CD4-positive, alpha-beta T cell (primary cell): ENCODE measurements at regions not wholly inside any gene's neighbourhood (a gene's known extent, or its start where the extent isn't known, plus 50 kb on each side); places are given as distances from the start of the nearest gene placed in this dataset.

ENCODE experiments used
- ATAC-seq: fragments of 200-7000 bp; cut with Tn5 transposase; one replicate; pipeline ENCODE4 v1.10.0; 2022; ENCODE audit warnings: mild to moderate bottlenecking; ENCODE audit not compliant: poor library complexity
- CTCF ChIA-PET: fragments of 350-600 bp; sonication (Branson Sonifier 250); formaldehyde crosslinking; loops from one replicate; lab custom pipeline; 2021; ENCODE audit warnings: antibody characterized with exemption, inconsistent platforms; lab: Charles Lee
- POLR2A ChIA-PET: fragments of 350-600 bp; sonication (Branson Sonifier 250); formaldehyde crosslinking; loops from one replicate; lab custom pipeline; 2021; ENCODE audit warnings: antibody characterized with exemption, inconsistent platforms; lab: Charles Lee
- DNase-seq, 14 experiments: peaks; one replicate each; pipeline ENCODE4 v3.0.0-alpha.2; 2013 to 2020; ENCODE audit warnings: mixed read lengths in 2 of 14
- H3K27ac ChIP-seq, 2 donors: one replicate each; pipeline versions ENCODE4 v1.5.1 to v1.7.0; 2013; ENCODE audit warnings: low read length in 2 of 2, low read depth in 1 of 2, mild to moderate bottlenecking in 1 of 2
- H3K27me3 ChIP-seq, 2 experiments: 1 replicate in 1 of 2; 2 replicates in 1 of 2; pipeline versions ENCODE4 v1.6.1 to v1.7.0; 2013; ENCODE audit warnings: low read length in 2 of 2, control low read depth in 1 of 2, mild to moderate bottlenecking in 1 of 2, moderate library complexity in 1 of 2; ENCODE audit not compliant: insufficient read depth in 2 of 2, control insufficient read depth in 1 of 2
- H3K36me3 ChIP-seq: one replicate; pipeline ENCODE4 v1.6.1; 2013; ENCODE audit warnings: low read length, control low read depth; ENCODE audit not compliant: insufficient read depth
- H3K4me1 ChIP-seq: one replicate; pipeline ENCODE4 v1.6.1; 2013; ENCODE audit warnings: low read length, control low read depth; ENCODE audit not compliant: insufficient read depth
- H3K4me3 ChIP-seq: one replicate; pipeline ENCODE4 v1.5.1; 2013; ENCODE audit warnings: mild to moderate bottlenecking, low read length, moderate library complexity
- H3K9me3 ChIP-seq, 2 experiments: 1 replicate in 1 of 2; 2 replicates in 1 of 2; pipeline versions ENCODE4 v1.6.1 to v1.7.0; 2013; ENCODE audit warnings: low read length in 2 of 2, mild to moderate bottlenecking in 2 of 2, control low read depth in 1 of 2, moderate library complexity in 1 of 2; ENCODE audit not compliant: control insufficient read depth in 1 of 2, insufficient read depth in 1 of 2
- H3K27ac Mint-ChIP-seq: one replicate; pipeline ENCODE4 v1.8.0; 2020; ENCODE audit warnings: mixed read lengths
- H3K27me3 Mint-ChIP-seq: one replicate; pipeline ENCODE4 v1.8.0; 2021; ENCODE audit warnings: mixed read lengths
- H3K36me3 Mint-ChIP-seq: one replicate; pipeline ENCODE4 v1.8.0; 2021; ENCODE audit warnings: low read depth, mixed read lengths
- H3K4me1 Mint-ChIP-seq: one replicate; pipeline ENCODE4 v1.8.0; 2021; ENCODE audit warnings: low read depth, mixed read lengths
- H3K4me3 Mint-ChIP-seq: one replicate; pipeline ENCODE4 v1.8.0; 2020; ENCODE audit warnings: mild to moderate bottlenecking, mixed read lengths
- H3K9me3 Mint-ChIP-seq: one replicate; pipeline ENCODE4 v1.8.0; 2020; ENCODE audit warnings: mixed read lengths
- intact Hi-C, 2 experiments: fragments of 100-400 bp; cut with DNase I in 1 of 2; cut with micrococcal nuclease in 1 of 2; formaldehyde crosslinking; loops; one replicate each; pipeline versions ENCODE4 v1.15.1 to v1.9.0; 2023 to 2025; cut with DNase I, micrococcal nuclease
- TF ChIP-seq, protein P1 (sequence below): fragments of 200-600 bp; IDR thresholded peaks from one replicate; pipeline ENCODE4 v1.8.0; 2022; ENCODE audit warnings: antibody characterized with exemption, mild to moderate bottlenecking

DNA sequence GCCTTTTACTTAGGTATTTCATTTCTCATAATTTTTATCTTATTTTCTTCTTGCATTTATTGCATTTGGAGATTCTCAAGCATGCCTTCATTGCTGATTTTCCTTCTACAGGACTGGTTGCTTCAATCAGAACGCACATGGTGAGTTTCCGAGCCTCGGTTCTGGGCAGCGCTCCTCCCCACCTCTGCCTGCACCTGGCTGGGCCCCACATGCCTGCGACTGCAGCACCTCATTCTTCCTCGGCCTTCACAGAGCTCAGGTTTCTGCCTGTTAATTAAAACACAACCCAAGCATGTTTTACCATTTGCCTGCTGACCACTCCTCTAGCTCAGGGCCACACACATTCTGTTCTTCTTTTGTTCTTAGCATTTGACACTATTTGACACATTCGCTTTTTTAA lies 398.8 kb downstream of the GALR1 start:
- CTCF ChIA-PET: no interaction called here

DNA sequence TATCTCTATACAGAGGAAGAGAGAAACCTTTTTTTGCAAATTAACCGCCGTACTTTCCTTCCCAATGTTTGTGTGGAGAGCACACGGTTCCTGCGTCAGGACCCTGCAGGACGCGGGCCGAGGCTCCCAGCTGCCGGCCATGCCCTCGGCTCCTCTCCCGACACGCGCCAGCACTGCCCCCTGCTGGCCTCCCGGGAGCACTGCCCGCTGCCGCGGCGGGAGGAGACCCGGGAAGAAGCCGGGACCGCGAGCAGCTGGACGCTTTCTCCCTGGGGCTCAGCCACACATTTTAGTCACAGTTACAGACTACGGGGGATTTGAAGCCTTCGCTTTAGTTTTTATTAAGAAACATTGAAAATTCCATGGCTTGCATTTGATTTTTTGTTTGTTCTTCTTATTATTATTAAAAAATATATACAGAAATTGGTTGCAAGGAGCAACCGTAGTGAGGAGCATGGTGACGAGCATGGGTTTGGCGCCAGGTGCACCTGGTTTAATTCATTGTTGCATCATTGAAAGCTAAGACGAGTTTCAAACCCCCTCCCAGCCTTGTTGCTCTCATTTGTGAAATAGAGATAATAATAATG lies 401.2 kb downstream of the GALR1 start:
- Histone ChIP-seq H3K4me1 (peaks cover 5% of the 10 kb centered on the region), H3K27ac (no peak overlapping the region), H3K4me3 (no peak overlapping the region), H3K9me3 (peaks cover 0 to 4% of the 10 kb centered on the region in 2 experiments), H3K36me3 (no peaks in the 10 kb centered on the region), H3K27me3 (peaks cover 6 to 14% of the 10 kb centered on the region in 2 experiments)
- CTCF ChIA-PET: interaction anchor here (0.6 kb wide), 2 partner anchors 728 to 849 kb away, joined by 3 read pairs; no protein-coding TSS in a partner anchor
- H3K4me3 Mint-ChIP-seq: no peak overlapping the region
- intact Hi-C loops: loop anchor here (2.0 to 10.0 kb wide), 5 partner anchors 649 to 849 kb away; no protein-coding TSS in a partner anchor
- no peaks in the 10 kb centered on the region for H3K4me1 Mint-ChIP-seq
- TF ChIP-seq, protein P1, sequence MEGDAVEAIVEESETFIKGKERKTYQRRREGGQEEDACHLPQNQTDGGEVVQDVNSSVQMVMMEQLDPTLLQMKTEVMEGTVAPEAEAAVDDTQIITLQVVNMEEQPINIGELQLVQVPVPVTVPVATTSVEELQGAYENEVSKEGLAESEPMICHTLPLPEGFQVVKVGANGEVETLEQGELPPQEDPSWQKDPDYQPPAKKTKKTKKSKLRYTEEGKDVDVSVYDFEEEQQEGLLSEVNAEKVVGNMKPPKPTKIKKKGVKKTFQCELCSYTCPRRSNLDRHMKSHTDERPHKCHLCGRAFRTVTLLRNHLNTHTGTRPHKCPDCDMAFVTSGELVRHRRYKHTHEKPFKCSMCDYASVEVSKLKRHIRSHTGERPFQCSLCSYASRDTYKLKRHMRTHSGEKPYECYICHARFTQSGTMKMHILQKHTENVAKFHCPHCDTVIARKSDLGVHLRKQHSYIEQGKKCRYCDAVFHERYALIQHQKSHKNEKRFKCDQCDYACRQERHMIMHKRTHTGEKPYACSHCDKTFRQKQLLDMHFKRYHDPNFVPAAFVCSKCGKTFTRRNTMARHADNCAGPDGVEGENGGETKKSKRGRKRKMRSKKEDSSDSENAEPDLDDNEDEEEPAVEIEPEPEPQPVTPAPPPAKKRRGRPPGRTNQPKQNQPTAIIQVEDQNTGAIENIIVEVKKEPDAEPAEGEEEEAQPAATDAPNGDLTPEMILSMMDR: peak; percentile 52
- no peaks in the 10 kb centered on the region for H3K9me3 Mint-ChIP-seq
- POLR2A ChIA-PET: no interaction called here
- no peak overlapping the region for H3K27ac Mint-ChIP-seq
- ATAC-seq (peak; percentile 44), DNase-seq (peak in 13 of 14 experiments; percentile 15 to 66 (median 36))
- H3K27me3 Mint-ChIP-seq: peaks cover 24% of the 10 kb centered on the region
- H3K36me3 Mint-ChIP-seq: no peaks in the 10 kb centered on the region

More for the DNA sequence above, 398.8 kb downstream of the GALR1 start:
- Histone ChIP-seq H3K4me3 (no peak overlapping the region), H3K27me3 (peaks cover 3 to 14% of the 10 kb centered on the region in 2 experiments), H3K36me3 (no peaks in the 10 kb centered on the region), H3K27ac (no peak overlapping the region), H3K4me1 (peaks cover 5% of the 10 kb centered on the region), H3K9me3 (no peaks in the 10 kb centered on the region)
- ATAC-seq (no peak), DNase-seq (no peak)
- Mint-ChIP-seq H3K9me3 (peaks cover 8% of the 10 kb centered on the region), H3K27me3 (peaks cover 18% of the 10 kb centered on the region), H3K27ac (no peak overlapping the region), H3K4me3 (no peak overlapping the region), H3K4me1 (no peaks in the 10 kb centered on the region), H3K36me3 (no peaks in the 10 kb centered on the region)
- TF ChIP-seq, protein P1: no peak
- POLR2A ChIA-PET: no interaction called here
- intact Hi-C loops: no loop called here

DNA sequence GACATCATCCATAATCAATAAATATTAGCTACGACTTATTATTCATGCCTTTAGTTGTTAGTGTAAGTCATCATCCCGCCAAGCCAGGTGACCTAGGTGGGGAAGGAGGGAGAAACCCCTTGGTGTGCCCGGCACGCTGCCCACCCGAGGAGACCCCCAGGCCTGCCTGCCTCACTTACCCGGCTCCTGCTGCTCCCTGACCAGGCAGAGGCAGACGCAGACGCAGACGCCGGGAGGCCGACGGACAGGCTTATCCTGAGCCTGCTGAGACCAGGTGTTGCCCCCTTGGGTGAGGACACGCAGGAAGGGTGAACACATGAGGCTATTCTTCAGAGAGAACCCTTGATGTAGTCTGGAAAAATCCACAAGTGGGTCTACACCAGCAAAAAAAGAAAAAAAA lies 401.8 kb downstream of the GALR1 start:
- Mint-ChIP-seq H3K36me3 (no peaks in the 10 kb centered on the region), H3K9me3 (no peaks in the 10 kb centered on the region), H3K4me1 (no peaks in the 10 kb centered on the region), H3K27me3 (peaks cover 18% of the 10 kb centered on the region), H3K4me3 (no peak overlapping the region), H3K27ac (no peak overlapping the region)
- Histone ChIP-seq H3K9me3 (peaks cover 0 to 4% of the 10 kb centered on the region in 2 experiments), H3K4me1 (peaks cover 5% of the 10 kb centered on the region), H3K36me3 (no peaks in the 10 kb centered on the region), H3K4me3 (no peak overlapping the region), H3K27ac (no peak overlapping the region), H3K27me3 (peaks cover 6 to 14% of the 10 kb centered on the region in 2 experiments)
- no peak for DNase-seq
- no peak for ATAC-seq
- POLR2A ChIA-PET: no interaction called here
- intact Hi-C loops: loop anchor here (2.0 to 10.0 kb wide), 5 partner anchors 649 to 849 kb away; no protein-coding TSS in a partner anchor
- CTCF ChIA-PET: interaction anchor here (0.6 kb wide), 1 partner anchor 849 kb away, joined by 3 read pairs; no protein-coding TSS in a partner anchor
- TF ChIP-seq, protein P1: no peak
